22Rv1 (cell line): ENCODE measurements at regions not wholly inside any gene's neighbourhood (a gene's known extent, or its start where the extent isn't known, plus 50 kb on each side); places are given as distances from the start of the nearest gene placed in this dataset.

ENCODE experiments used
- H3K27ac ChIP-seq: fragments of 450-650 bp; 2 replicates; pipeline ENCODE4 v1.5.1; 2017
- CTCF ChIP-seq: fragments of 450-650 bp; IDR thresholded peaks from 2 replicates; pipeline ENCODE4 v1.5.1; 2017; ENCODE audit warnings: mild to moderate bottlenecking
- ZFX ChIP-seq: fragments of 450-650 bp; IDR thresholded peaks from 2 replicates; pipeline ENCODE4 v1.6.1; 2017; ENCODE audit warnings: antibody characterized with exemption, borderline replicate concordance

GRCh38 chr21:25375675-25376074 lies 231.6 kb downstream of the MRPL39 start:
- TF ChIP-seq CTCF, result no peak
- TF ChIP-seq ZFX, result no peak
- H3K27ac ChIP-seq, result no peak overlapping the region

DNA sequence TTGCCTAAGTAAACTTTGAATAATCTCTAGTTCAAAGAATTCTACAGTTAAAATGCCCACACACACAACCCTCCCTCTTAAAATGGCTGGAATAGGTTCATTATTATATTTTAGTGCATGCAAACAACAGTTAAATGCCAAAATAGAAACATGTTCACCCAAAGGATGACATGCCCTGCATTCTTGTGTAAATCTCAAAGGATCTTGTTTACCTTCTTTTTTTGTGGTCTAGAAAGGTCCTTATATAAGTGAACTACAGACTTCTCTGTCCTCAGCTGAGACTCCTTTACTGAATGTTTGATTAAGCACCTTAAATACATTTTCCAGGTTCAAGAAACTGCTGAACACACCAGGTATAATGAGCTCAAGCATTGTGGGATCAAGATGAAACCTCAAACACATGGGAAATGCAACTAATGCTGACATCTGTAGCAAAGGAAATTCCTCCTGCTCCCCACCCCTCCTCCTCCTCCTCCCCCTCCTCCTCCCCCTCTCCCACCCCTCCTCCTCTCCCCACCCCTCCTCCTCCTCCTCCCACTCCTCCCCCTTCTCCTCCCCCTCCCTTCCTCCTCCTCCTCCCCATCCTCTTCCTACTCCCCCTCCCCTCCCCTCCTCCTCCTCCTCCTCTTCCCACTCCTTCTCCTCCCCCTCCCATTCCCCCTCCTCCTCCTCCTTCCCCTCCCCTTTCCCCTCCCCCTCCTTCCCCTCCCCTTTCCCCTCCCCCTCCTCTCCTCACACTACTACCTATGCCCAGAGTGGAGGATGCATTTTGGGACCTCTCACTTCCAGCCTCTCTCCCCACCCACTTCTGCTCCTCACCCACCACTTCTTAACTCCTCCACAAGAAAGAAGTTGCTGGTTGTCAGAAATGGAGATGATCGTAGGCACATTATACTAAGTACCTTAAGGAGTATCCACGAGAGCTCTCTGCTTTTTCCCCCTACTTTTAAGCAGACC lies 233.9 kb downstream of the MRPL39 start:
- H3K27ac ChIP-seq, result no peak overlapping the region
- TF ChIP-seq CTCF (no peak), ZFX (no peak)

- no peak for TF ChIP-seq ZFX
- TF ChIP-seq CTCF, result no peak
- H3K27ac ChIP-seq, result no peak overlapping the region
Measured at GRCh38 chr21:25371841-25372425, 235.3 kb downstream of the MRPL39 start.

DNA sequence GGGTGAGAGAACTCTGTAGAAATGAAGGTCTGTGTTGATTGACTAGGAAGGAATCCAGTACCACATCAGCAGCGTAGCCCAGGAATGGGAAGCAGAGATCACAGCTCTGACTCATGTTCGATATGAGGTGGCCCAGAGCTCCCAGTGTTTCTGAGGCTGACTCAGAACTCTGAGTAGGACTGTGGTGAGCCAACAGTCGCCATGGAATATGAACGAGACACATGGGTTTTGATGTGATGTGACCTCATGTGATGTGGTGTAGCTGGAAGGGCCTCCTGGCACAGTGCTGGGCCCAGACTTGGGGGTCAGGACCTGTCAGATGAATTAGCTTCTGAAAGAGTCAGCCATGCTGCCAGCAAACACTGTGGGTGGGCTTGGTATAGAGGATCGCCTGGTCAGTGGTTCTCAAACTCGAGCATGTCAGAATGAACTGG lies 237.0 kb downstream of the MRPL39 start:
- TF ChIP-seq CTCF, result no peak
- TF ChIP-seq ZFX, result no peak
- no peak overlapping the region for H3K27ac ChIP-seq

GRCh38 chr21:25369524-25370300 lies 237.6 kb downstream of the MRPL39 start:
- no peak overlapping the region for H3K27ac ChIP-seq
- no peak for TF ChIP-seq ZFX
- no peak for TF ChIP-seq CTCF

DNA sequence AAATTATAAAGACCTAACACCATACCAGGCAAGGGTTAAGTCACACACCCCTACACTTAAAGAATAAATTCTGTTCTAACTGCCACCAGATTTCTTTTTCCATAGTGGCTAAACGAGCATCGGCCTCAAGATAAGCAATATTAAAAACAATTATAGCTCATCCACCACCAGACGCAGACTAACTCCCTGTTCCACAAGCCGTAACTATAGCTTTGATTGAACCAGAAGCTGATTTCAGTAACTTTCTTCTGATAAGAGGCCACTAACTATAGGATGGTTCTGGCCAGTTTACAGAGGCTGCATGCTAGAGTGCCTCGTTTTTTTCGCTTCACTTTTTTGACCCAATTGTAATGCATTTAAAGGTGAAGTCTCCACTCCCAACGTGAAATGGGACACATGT lies 238.8 kb downstream of the MRPL39 start:
- H3K27ac ChIP-seq, result no peak overlapping the region
- TF ChIP-seq CTCF (no peak), ZFX (no peak)

- TF ChIP-seq CTCF (no peak), ZFX (no peak)
- H3K27ac ChIP-seq, result no peak overlapping the region
Measured at GRCh38 chr21:25366116-25366515, 241.2 kb downstream of the MRPL39 start.
